PC-3 (cell line): ENCODE measurements at regions not wholly inside any gene's neighbourhood (a gene's known extent, or its start where the extent isn't known, plus 50 kb on each side); places are given as distances from the start of the nearest gene placed in this dataset.

Experiments used
- ATAC-seq: fragments of 200-7000 bp; cut with Tn5 transposase; 2 replicates; pipeline ENCODE4 v1.9.1; 2020; ENCODE audit warnings: mild to moderate bottlenecking, moderate library complexity
- BruUV-seq: library from RNA; stranded (reverse); fragments of 400-500 nt; replicated peaks from 2 replicates; lab custom pipeline; 2021; lab: Mats Ljungman, UMichigan
- CTCF ChIA-PET: fragments of 300-600 bp; sonication (Branson Sonifier 250); formaldehyde crosslinking; loops from one replicate; lab custom pipeline; 2022; ENCODE audit warnings: antibody characterized with exemption; lab: Charles Lee
- POLR2A ChIA-PET: fragments of 300-600 bp; sonication (Branson Sonifier 250); formaldehyde crosslinking; loops from one replicate; lab custom pipeline; 2022; ENCODE audit warnings: antibody characterized with exemption; ENCODE audit not compliant: unreplicated experiment; lab: Charles Lee
- DNase-seq: peaks from one replicate; pipeline ENCODE4 v3.0.0-alpha.2; 2015
- H2AFZ ChIP-seq: fragments of 300-600 bp; sonication (generic); 2 replicates; pipeline ENCODE4 v1.6.0; 2016; ENCODE audit warnings: antibody characterized with exemption, low read length
- H3F3A ChIP-seq: fragments of 300-600 bp; sonication (generic); one replicate; pipeline ENCODE4 v1.6.0; 2017; ENCODE audit warnings: antibody characterized with exemption, low read length, control low read depth, mild to moderate bottlenecking; ENCODE audit not compliant: unreplicated experiment
- H3K27ac ChIP-seq: fragments of 300-600 bp; sonication (generic); 2 replicates; pipeline ENCODE4 v1.5.1; 2016; ENCODE audit warnings: mild to moderate bottlenecking, low read length
- H3K27me3 ChIP-seq: fragments of 300-600 bp; sonication (generic); 2 replicates; pipeline ENCODE4 v1.6.1; 2016; ENCODE audit warnings: low read length, mixed read lengths
- H3K36me3 ChIP-seq: fragments of 300-600 bp; sonication (generic); 2 replicates; pipeline ENCODE4 v1.6.1; 2016; ENCODE audit warnings: low read depth, mixed run types, low read length, mixed read lengths
- H3K4me1 ChIP-seq: fragments of 300-600 bp; sonication (generic); 2 replicates; pipeline ENCODE4 v1.5.1; 2016; ENCODE audit warnings: low read length; ENCODE audit not compliant: insufficient read depth
- H3K4me2 ChIP-seq: fragments of 300-600 bp; sonication (generic); 2 replicates; pipeline ENCODE4 v1.6.0; 2016; ENCODE audit warnings: low read length
- H3K4me3 ChIP-seq: fragments of 300-600 bp; sonication (generic); 2 replicates; pipeline ENCODE4 v1.5.1; 2016; ENCODE audit warnings: mild to moderate bottlenecking, low read length, mixed read lengths
- H3K79me2 ChIP-seq: fragments of 300-600 bp; sonication (generic); 2 replicates; pipeline ENCODE4 v1.6.1; 2017; ENCODE audit warnings: low read length, mixed read lengths
- H3K9ac ChIP-seq: fragments of 300-600 bp; sonication (generic); 2 replicates; pipeline ENCODE4 v1.6.0; 2016; ENCODE audit warnings: mild to moderate bottlenecking, low read length
- H3K9me2 ChIP-seq: fragments of 300-600 bp; sonication (generic); replicated peaks from 2 replicates; pipeline ENCODE4 v1.6.1; 2016; ENCODE audit warnings: mixed run types, low read length, mixed read lengths
- H3K9me3 ChIP-seq: fragments of 300-600 bp; sonication (generic); 2 replicates; pipeline ENCODE4 v1.6.1; 2016; ENCODE audit warnings: low read length, mixed read lengths
- H4K20me1 ChIP-seq: fragments of 300-600 bp; sonication (generic); 2 replicates; pipeline ENCODE4 v1.6.1; 2016; ENCODE audit warnings: low read length, mixed read lengths
- CTCF ChIP-seq: fragments of 300-600 bp; sonication (generic); conservative IDR thresholded peaks from 2 replicates; pipeline ENCODE4 v1.5.1; 2017; ENCODE audit warnings: antibody characterized with exemption, low read depth, mild to moderate bottlenecking, low read length
- EZH2 ChIP-seq: fragments of 300-600 bp; sonication (generic); IDR thresholded peaks from one replicate; pipeline ENCODE4 v1.6.1; 2017; ENCODE audit warnings: antibody characterized with exemption, mild to moderate bottlenecking, low read length; ENCODE audit not compliant: unreplicated experiment
- EZH2phosphoT487 ChIP-seq: fragments of 300-600 bp; sonication (generic); IDR thresholded peaks from 2 replicates; pipeline ENCODE4 v1.6.1; 2018; ENCODE audit warnings: mild to moderate bottlenecking, antibody characterized with exemption, low read length, borderline replicate concordance
- intact Hi-C: fragments of 100-400 bp; cut with micrococcal nuclease; formaldehyde crosslinking; loops from 2 replicates; pipeline ENCODE4 v1.9.0; 2023

GRCh38 chr13:33349288-33349985 lies 63.9 kb upstream of the STARD13 start:
- Histone ChIP-seq H3K9me3 (no peaks in the 10 kb centered on the region), H3K79me2 (peaks cover 59% of the 10 kb centered on the region), H3K9me2 (no peaks in the 10 kb centered on the region), H3K36me3 (no peaks in the 10 kb centered on the region), H3K27ac (peak overlapping the region; percentile 26), H3K4me1 (peaks cover 31% of the 10 kb centered on the region), H3K4me3 (peak overlapping the region; percentile 96), H4K20me1 (no peaks in the 10 kb centered on the region), H3K27me3 (no peaks in the 10 kb centered on the region), H2AFZ (peak overlapping the region; percentile 93), H3F3A (no peaks in the 10 kb centered on the region), H3K9ac (peak overlapping the region; percentile 91), H3K4me2 (peak overlapping the region; percentile 83)
- POLR2A ChIA-PET = interaction anchor here (0.6 kb wide), 2 partner anchors 64 to 188 kb away, joined by 4 to 5 read pairs; partner anchors contain the start of gene STARD13
- intact Hi-C loops = loop anchor here (2.0 kb wide), 2 partner anchors 65 to 119 kb away; partner anchors contain the start of gene STARD13
- no peak for TF ChIP-seq EZH2
- peak; percentile 15; the same call in 1 of the 2 replicates for TF ChIP-seq CTCF
- ATAC-seq = peak; percentile 53
- DNase-seq = peak; percentile 43
- BruUV-seq = TSS peak; percentile 30
- CTCF ChIA-PET = interaction anchor here (1.7 kb wide), 1 partner anchor 64 kb away, joined by 7 read pairs; the partner anchor contains the start of gene STARD13

GRCh38 chr13:33349986-33350826 lies 64.7 kb upstream of the STARD13 start:
- H3K4me1 ChIP-seq = peaks cover 31% of the 10 kb centered on the region
- ChIA-PET POLR2A (interaction anchor here (0.6 kb wide), 1 partner anchor 187 kb away, joined by 4 read pairs; no protein-coding TSS in a partner anchor), CTCF (no interaction called here)
- no TSS peak for BruUV-seq
- intact Hi-C loops = loop anchor here (1.0 to 10.0 kb wide), 4 partner anchors 65 to 192 kb away; partner anchors contain the start of gene STARD13
- H3K79me2 ChIP-seq = peaks cover 54% of the 10 kb centered on the region
- no peaks in the 10 kb centered on the region for H4K20me1 ChIP-seq
- peak overlapping the region; percentile 96 for H3K4me3 ChIP-seq
- H3K9ac ChIP-seq = peak overlapping the region; percentile 91
- H3K27me3 ChIP-seq = no peaks in the 10 kb centered on the region
- H3K36me3 ChIP-seq = no peaks in the 10 kb centered on the region
- H3K27ac ChIP-seq = peak overlapping the region; percentile 26
- peak overlapping the region; percentile 93 for H2AFZ ChIP-seq
- H3K4me2 ChIP-seq = peak overlapping the region; percentile 83
- H3F3A ChIP-seq = no peaks in the 10 kb centered on the region
- TF ChIP-seq EZH2 (no peak), EZH2phosphoT487 (no peak), CTCF (no peak)
- ATAC-seq (peak; percentile 62), DNase-seq (peak; percentile 37)
- H3K9me3 ChIP-seq = no peaks in the 10 kb centered on the region
- no peaks in the 10 kb centered on the region for H3K9me2 ChIP-seq
